ENCODE measurements at regions not wholly inside any gene's neighbourhood (a gene's known extent, or its start where the extent isn't known, plus 50 kb on each side); places are given as distances from the start of the nearest gene placed in this dataset.

GRCh38 chr13:111027458-111028439 lies 87.4 kb upstream of the ARHGEF7 start:
- intact Hi-C loops (cut with micrococcal nuclease): no loop called here
- POLR2A ChIA-PET: no interaction called here
- Mint-ChIP-seq H3K9me3 (ENCODE audit: unreplicated experiment) (peaks cover under 1% of the 10 kb centered on the region), H3K4me3 (ENCODE audit: unreplicated experiment) (no peak overlapping the region), H3K27ac (ENCODE audit: low read depth, unreplicated experiment) (no peak overlapping the region), H3K27me3 (ENCODE audit: insufficient read depth, unreplicated experiment) (no peaks in the 10 kb centered on the region), H3K4me1 (ENCODE audit: insufficient read depth, unreplicated experiment) (peaks cover 6% of the 10 kb centered on the region), H3K36me3 (ENCODE audit: insufficient read depth, unreplicated experiment) (no peaks in the 10 kb centered on the region)
- CTCF ChIA-PET: no interaction called here
- no TSS peak for BruUV-seq (replicated peaks)
- no peak for DNase-seq (ENCODE audit: unreplicated experiment)
- TF ChIP-seq, protein P1, sequence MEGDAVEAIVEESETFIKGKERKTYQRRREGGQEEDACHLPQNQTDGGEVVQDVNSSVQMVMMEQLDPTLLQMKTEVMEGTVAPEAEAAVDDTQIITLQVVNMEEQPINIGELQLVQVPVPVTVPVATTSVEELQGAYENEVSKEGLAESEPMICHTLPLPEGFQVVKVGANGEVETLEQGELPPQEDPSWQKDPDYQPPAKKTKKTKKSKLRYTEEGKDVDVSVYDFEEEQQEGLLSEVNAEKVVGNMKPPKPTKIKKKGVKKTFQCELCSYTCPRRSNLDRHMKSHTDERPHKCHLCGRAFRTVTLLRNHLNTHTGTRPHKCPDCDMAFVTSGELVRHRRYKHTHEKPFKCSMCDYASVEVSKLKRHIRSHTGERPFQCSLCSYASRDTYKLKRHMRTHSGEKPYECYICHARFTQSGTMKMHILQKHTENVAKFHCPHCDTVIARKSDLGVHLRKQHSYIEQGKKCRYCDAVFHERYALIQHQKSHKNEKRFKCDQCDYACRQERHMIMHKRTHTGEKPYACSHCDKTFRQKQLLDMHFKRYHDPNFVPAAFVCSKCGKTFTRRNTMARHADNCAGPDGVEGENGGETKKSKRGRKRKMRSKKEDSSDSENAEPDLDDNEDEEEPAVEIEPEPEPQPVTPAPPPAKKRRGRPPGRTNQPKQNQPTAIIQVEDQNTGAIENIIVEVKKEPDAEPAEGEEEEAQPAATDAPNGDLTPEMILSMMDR (IDR thresholded peaks at IDR 0.05; ENCODE audit: unreplicated experiment): no peak

DNA sequence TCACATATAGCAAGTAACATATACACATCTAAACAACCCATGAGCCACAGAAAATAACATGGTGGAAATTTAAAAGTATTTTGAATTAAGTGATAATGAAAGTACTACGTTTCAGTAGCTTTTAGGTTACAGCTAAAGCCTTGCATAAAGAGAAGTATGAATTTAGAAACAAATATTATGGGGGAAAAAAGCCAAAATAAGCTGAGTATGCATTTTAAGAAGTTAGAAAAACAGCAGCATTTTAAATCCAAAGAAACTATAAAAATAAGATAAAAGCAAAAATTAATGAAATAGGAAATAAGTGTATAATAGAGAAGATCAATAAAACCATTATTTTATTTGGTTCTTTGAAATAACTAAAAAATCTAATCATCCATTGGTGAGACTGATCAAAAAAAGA lies 89.8 kb upstream of the ARHGEF7 start:
- no TSS peak for BruUV-seq (replicated peaks)
- TF ChIP-seq, protein P1 (IDR thresholded peaks at IDR 0.05; ENCODE audit: unreplicated experiment): no peak
- no peak for DNase-seq (ENCODE audit: unreplicated experiment)
- H3K9me3 Mint-ChIP-seq (ENCODE audit: unreplicated experiment): peaks cover 19% of the 10 kb centered on the region
- H3K27ac Mint-ChIP-seq (ENCODE audit: low read depth, unreplicated experiment): no peak overlapping the region
- H3K36me3 Mint-ChIP-seq (ENCODE audit: insufficient read depth, unreplicated experiment): no peaks in the 10 kb centered on the region
- CTCF ChIA-PET: no interaction called here
- H3K27me3 Mint-ChIP-seq (ENCODE audit: insufficient read depth, unreplicated experiment): no peaks in the 10 kb centered on the region
- H3K4me1 Mint-ChIP-seq (ENCODE audit: insufficient read depth, unreplicated experiment): no peaks in the 10 kb centered on the region
- no peak overlapping the region for H3K4me3 Mint-ChIP-seq (ENCODE audit: unreplicated experiment)
- POLR2A ChIA-PET: interaction anchor here (0.7 kb wide), 1 partner anchor 18 kb away, joined by 3 read pairs; no protein-coding TSS in a partner anchor
- intact Hi-C loops (cut with micrococcal nuclease): no loop called here

- no peak overlapping the region for H3K4me3 Mint-ChIP-seq (ENCODE audit: unreplicated experiment)
- peaks cover 19% of the 10 kb centered on the region for H3K9me3 Mint-ChIP-seq (ENCODE audit: unreplicated experiment)
- no peaks in the 10 kb centered on the region for H3K36me3 Mint-ChIP-seq (ENCODE audit: insufficient read depth, unreplicated experiment)
- DNase-seq (ENCODE audit: unreplicated experiment): no peak
- H3K27ac Mint-ChIP-seq (ENCODE audit: low read depth, unreplicated experiment): no peak overlapping the region
- ChIA-PET CTCF (no interaction called here), POLR2A (interaction anchor here (1.0 kb wide), 1 partner anchor 10 kb away, joined by 3 read pairs; no protein-coding TSS in a partner anchor)
- TF ChIP-seq, protein P1 (IDR thresholded peaks at IDR 0.05; ENCODE audit: unreplicated experiment): no peak
- no peaks in the 10 kb centered on the region for H3K4me1 Mint-ChIP-seq (ENCODE audit: insufficient read depth, unreplicated experiment)
- H3K27me3 Mint-ChIP-seq (ENCODE audit: insufficient read depth, unreplicated experiment): no peaks in the 10 kb centered on the region
- intact Hi-C loops (cut with micrococcal nuclease): no loop called here
- no TSS peak for BruUV-seq (replicated peaks)
These were observed 92.2 kb upstream of the ARHGEF7 start for GRCh38 chr13:111022886-111023285.

GRCh38 chr13:111022241-111022640 lies 92.9 kb upstream of the ARHGEF7 start:
- intact Hi-C loops (cut with micrococcal nuclease): no loop called here
- POLR2A ChIA-PET: no interaction called here
- BruUV-seq (replicated peaks): no TSS peak
- Mint-ChIP-seq H3K9me3 (ENCODE audit: unreplicated experiment) (peaks cover 19% of the 10 kb centered on the region), H3K27ac (ENCODE audit: low read depth, unreplicated experiment) (no peak overlapping the region), H3K27me3 (ENCODE audit: insufficient read depth, unreplicated experiment) (no peaks in the 10 kb centered on the region), H3K4me3 (ENCODE audit: unreplicated experiment) (no peak overlapping the region), H3K4me1 (ENCODE audit: insufficient read depth, unreplicated experiment) (no peaks in the 10 kb centered on the region), H3K36me3 (ENCODE audit: insufficient read depth, unreplicated experiment) (no peaks in the 10 kb centered on the region)
- CTCF ChIA-PET: no interaction called here
- TF ChIP-seq, protein P1 (IDR thresholded peaks at IDR 0.05; ENCODE audit: unreplicated experiment): no peak
- DNase-seq (ENCODE audit: unreplicated experiment): no peak
